ENCODE measurements at regions not wholly inside any gene's neighbourhood (a gene's known extent, or its start where the extent isn't known, plus 50 kb on each side); places are given as distances from the start of the nearest gene placed in this dataset.

DNA sequence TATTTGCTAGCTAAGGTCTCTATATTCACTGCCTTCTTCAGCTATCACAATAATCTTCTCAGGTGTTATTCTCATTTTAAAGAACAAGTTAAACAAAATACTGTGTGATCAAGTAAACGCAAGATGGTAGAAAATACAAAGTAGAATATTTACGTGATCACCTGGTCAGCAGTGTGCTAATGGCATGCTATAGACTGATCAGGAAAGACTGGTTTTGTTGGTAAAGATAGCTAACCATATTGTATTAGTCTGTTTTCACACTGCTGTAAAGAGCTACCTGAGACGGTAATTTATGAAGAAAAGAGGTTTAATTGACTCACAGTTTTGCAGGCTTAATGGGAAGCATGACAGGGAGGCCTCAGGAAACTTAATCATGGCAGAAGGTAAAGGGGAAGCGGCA, 50.4 kb downstream of the ZBTB38 start:
- DNase-seq (ENCODE audit: low spot score): no peak

DNA sequence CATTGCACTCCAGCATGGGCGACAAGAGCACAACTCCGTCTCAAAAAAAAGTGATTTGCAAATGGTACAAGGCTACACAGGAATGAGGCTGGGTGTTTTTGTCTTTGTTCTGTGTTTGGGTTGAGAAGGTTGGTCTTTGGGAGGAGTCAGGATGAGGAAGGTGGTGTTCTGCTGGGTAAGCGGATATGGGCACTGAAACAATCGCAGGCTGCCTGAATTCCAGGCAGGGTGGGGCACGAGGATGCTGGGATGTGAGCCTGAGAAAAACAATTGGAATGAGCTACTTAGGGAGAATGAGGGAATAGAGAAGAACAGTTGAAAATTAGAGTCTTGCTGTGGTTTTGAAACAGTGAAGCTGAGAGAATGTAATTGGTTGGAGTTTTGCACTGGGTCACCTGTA, 51.6 kb downstream of the ZBTB38 start:
- DNase-seq (ENCODE audit: low spot score): no peak

DNA sequence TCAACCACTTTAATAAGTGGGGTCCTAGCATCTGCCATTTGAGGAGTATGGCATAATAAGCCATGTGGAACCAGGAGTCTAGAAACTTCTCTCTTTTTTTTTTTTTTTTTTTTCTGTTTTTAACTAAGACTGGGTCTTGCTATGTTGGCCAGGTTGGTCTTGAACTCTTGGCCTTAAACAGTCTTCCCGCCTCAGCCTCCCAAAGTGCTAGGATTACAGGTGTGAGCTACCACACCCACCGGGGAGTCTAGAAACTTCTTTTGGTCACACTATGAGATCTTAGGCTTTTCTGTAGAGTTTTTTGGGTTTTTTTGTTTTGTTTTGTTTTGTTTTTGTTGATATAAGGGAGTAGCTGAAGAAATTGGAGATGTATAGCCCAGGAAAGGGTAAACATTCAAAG, 52.9 kb downstream of the ZBTB38 start:
- no peak for DNase-seq (ENCODE audit: low spot score)

DNA sequence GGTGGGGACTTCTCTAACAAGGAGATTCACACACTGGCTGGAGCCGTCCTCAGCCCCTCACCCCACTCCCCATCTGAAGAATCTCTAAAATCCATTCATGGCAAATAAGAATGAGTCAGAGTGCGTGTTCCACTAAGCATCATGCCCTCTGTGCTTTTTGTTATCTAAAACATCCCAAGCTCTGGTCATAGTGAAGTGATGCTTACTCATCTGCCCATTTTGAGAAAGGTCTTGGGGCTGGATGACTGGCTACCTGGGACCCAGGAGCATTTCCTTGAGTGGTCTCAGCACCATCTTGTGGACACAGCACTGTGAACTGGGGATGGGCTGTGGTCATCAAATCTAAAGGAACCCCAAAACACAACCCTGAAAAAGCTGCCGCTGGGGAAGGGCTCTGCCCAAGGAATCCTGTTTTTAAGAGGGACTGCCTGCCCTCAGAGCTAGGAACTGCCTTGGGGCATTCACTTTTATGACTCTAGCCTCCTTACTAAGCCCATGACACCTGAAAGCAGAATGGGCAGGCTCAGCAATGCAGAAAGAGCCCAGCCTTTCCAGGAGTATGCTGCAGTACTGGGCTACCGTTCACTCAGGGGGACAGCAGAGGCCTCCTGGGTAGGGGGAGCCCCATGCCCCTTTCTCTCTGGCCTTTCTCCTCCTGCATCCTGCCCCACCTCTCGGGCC, 53.5 kb downstream of the ZBTB38 start:
- no peak for DNase-seq (ENCODE audit: low spot score)

DNA sequence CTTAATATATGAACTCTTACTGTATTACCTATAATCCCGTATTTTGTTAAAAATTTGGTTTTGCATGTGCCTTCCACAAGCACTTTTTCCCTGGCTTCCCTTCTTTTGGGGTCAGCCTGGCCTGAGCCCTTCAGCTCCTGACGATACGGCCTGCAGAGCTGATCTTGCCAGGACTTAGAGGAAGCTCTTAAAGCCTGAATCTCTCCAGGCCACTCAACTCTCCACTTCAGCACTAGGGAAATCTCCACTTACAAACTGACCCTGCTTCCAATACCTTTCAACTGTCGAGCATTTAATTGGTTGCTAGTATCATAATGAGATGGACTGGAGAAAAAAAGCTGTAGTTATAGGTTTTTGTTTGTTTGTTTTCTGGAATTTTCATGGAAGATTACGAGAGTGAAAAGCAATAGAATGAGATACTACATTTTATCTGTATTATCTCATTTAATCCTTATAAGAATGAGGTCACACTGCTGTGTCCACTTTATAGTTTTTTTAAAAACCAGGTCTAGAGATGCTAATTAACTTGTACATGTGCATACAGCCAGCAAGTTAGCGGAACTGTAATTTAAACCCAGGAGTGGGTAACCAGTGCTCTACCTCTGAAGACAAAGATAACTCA, 54.8 kb downstream of the ZBTB38 start:
- DNase-seq (ENCODE audit: low spot score): no peak

DNA sequence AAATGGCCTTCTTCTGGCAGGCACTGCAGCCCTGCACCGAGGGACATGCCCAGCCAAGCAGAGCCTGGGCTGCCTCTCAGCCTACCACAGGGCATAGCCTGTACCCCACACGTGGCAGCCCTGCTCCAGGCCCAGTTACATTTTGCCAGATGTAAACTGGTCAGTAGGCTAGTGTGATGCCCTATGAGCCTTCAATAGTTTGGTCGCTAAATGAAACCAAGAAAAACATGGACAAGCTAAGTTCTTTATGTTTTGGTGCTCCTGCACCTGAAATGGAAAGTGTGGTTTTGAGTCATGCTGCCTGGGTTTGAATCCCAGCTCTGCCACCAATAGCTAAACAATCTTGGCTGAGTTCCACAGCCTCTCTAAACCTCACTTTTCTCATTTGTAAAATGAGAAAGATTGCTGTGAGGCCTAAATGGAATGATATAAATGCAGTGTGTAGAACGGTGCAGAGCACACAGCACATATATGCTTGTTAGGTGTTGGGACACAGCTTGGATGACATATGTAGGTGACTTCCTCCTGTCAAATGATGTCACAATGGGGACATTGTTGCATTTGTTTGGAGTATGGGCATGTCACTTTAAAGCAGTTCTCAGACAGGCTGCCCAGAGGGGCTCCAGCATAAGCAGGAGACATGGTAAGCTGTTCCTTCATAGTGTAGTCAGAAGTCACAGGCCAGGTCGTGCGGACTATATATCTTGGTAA, 57.4 kb downstream of the ZBTB38 start:
- no peak for DNase-seq (ENCODE audit: low spot score)

DNA sequence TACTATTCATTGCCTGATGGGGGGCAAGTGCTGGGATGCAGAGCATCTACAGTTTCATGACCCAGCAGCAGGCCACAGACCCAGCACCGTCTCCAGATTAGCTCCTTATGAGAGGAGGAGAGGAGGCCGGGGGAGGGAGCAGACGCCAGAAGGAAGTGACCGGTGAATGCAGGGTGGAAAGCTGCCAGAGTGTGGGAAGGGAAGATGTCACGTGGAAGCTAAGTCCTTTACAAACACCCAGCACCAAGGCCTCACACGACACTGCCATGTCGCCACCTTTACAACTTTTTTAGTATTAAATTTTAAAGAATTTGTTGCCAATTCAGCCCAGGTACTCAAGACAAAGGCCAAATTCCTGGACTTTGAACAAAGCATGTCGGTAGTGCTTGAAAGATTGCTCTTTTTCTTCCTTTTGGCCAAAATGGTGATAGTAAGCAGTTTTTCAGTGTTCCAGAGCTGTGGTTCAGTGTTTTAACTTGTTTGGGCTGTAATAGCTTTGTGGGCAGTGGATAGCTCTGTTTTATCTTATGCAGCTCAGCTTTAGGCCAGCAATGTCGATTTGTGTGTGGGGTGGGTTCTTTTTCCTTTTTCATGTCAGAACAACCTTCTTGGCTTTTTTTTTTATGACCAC, 58.2 kb downstream of the ZBTB38 start:
- peak; percentile 81 for DNase-seq (ENCODE audit: low spot score)

DNA sequence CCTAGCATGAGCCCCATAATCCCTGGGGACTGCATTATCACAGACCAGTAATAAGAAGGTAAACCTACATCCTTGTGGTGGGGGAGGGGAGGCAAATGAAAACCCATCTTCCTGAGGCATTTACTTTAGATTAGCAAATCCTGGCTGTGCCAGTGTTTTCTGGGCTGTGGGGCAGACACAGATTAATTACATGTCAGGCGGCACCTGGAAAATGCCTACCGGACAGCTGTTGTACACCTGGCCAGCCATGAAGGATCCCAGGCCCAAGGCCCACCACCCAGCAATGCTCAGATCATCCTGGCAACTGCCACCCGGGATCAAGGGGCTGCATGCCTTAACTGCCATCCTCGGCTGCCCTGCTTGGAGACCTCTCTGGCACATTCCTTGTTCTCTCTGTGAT, 59.1 kb upstream of the RASA2 start:
- no peak for DNase-seq (ENCODE audit: low spot score)

DNA sequence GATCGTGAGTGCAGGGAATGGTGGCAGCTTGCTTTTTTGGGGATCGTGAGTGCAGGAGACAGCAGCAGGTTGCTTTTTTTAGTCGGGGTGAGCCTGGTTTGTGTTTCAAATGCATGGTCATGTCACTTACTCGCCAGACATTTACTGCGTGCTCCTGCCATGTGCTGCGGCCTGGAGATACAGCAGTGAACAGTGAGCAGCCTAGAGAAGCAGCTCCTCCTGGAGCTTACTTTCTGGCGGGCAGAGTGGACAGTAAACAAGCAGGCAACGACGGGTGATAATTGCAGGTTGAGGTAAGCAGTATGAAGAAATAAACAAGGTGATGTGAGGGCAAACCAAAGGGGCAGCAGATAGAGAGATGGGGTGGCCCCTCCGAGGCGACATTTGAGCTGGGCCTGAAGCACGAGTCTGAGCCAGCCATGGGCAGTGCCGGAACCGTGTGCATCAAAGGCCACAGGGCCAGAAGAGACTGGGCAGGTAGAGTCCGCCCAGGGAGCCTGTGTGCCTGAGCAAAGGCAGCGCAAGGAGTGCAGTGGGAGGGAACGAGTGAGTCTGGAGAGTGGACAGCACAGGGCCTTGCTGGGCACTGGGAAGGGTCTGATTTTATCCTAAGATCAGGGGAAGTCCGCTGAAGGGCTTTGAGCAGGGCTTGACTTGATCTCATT, 57.3 kb upstream of the RASA2 start:
- DNase-seq (ENCODE audit: low spot score): peak; percentile 59

DNA sequence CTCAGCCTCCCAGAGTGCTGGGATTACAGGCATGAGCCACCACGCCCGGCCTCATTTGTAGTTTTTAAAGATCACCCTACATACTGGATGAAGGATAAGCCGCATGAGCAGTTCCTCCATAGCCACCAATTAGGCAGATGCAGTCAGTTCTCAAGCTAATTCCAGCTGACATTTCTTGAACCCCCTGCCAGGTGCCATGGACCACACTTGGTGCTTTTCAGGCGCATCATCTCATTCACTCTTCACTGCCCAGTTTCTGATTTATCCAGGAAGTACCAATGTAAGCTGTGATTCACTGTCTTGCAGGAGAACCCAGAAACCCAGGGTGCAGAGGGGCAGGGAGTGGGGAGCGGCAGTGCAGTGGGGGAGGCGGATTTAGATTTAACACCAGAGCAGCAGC, 56.5 kb upstream of the RASA2 start:
- no peak for DNase-seq (ENCODE audit: low spot score)

DNA sequence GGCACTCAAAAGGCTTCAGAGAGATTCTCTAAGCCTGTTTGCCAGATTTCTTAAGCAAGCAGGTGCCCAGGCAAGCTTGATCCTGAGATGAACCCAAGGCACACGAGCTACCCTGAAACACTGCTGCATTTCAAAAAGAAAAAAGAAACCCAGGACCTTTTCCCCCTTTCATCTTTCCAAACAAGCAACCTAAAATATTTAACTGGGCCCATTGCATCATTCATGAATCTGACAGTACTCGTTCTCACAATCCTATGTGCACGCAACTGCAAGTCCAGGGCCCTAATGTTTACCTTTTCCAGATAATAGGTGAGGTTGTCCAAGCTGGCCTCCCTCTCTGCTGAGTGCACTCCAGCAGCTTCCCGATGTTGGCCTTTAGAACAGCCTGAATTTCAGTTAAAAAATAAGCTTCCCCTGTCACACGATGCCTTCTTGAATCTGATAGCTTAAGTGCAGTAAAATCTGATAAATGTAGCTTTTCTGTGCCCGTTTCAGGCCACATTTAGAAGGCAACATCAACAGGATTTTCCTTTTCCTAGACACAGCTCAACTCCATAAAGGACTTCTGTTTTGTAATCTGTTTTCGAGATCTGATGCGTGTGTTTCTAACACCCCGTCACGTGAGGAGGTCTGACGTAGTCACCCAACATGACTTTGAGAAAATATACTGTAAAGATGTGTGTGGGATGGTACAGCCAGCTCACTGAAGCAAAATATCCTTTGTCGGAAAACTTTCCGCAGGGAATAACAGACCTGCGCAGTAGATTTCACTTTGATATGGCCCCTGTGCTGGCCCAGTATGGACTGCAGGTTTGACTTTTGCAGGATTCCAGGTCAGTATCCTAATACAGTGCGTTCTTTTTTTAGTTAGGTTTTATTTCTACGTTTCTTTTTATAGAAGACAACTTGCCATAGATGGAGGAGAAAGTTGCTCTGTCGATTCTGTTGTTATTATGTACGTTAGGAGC, 55.1 kb upstream of the RASA2 start:
- DNase-seq (ENCODE audit: low spot score): no peak

DNA sequence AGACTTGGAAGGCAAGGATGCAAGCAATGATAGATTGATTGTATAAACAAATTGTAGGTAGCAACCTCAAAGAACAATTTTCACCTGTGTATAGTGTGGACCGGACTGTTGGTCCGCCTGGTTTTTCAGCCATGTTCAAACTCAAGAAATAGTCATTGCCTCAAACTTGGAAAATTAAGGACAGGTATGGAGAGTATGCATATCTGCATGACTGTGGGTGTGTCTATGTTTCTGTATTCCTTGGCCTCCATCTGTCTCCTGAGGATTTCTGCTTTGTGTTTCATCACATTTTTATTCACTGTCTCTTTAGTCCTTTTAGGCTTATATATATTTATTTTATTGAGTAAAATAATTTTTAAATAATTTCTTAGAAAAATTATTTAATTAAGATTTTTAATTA, 53.9 kb upstream of the RASA2 start:
- no peak for DNase-seq (ENCODE audit: low spot score)

DNA sequence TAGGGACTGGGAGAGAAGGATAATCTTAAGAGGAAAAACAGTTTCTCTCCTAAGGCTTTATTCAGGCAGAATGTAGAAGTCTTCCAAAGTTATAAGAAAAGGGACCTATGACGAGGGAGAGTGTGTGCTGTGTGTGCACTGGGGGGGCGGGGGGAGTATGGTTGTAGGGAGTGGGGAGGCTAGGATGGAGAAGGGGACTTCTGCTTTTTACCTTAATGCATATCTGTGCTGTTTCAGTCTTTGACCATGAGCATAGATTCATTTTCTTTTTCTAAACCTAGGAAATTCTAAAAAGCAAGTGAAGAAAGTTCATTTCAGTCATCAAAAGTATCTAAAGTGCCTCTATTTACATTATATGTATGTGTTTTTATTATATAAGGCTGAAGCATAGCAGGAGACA, 52.6 kb upstream of the RASA2 start:
- DNase-seq (ENCODE audit: low spot score): no peak

DNA sequence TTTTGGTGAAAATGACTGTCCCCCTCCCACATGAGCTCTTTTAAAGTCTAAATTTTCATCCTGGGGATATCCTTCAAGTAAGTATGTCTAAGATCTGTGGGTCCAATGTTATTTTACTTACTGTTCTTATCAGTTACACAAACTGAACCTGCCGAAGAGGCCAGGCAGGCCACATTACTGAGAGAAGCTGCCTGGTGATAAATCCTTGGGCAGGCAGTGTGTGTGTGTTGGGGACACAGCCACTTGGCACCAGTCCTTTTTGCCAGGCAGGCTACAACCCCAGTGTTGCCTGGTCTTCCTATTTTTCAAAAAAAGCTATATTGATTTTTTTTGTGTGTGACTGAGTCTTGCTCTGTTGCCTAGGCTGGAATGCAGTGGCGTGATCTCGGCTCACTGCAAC, 50.6 kb upstream of the RASA2 start:
- no peak for DNase-seq (ENCODE audit: low spot score)
